Ovary (tissue), 3 donors: ENCODE measurements at regions not wholly inside any gene's neighbourhood (a gene's known extent, or its start where the extent isn't known, plus 50 kb on each side); places are given as distances from the start of the nearest gene placed in this dataset.

Experiments used
- POLR2A ChIP-seq: fragments of 450-650 bp; IDR thresholded peaks from one replicate; pipeline ENCODE4 v1.6.1; 2017; ENCODE audit warnings: antibody characterized with exemption, mild to moderate bottlenecking, moderate library complexity
- TF ChIP-seq, protein P1 (sequence below), 3 donors: fragments of 450-650 bp in 2 of 3; fragments of 200-600 bp in 1 of 3; IDR thresholded peaks; one replicate each; pipeline versions ENCODE4 v1.5.1 to v1.8.0; 2016 to 2022; ENCODE audit warnings: antibody characterized with exemption in 3 of 3, mild to moderate bottlenecking in 1 of 3
- donor health status: DM: no; HTN: no; CAD: no.

- no peak for TF ChIP-seq POLR2A
- TF ChIP-seq, protein P1, sequence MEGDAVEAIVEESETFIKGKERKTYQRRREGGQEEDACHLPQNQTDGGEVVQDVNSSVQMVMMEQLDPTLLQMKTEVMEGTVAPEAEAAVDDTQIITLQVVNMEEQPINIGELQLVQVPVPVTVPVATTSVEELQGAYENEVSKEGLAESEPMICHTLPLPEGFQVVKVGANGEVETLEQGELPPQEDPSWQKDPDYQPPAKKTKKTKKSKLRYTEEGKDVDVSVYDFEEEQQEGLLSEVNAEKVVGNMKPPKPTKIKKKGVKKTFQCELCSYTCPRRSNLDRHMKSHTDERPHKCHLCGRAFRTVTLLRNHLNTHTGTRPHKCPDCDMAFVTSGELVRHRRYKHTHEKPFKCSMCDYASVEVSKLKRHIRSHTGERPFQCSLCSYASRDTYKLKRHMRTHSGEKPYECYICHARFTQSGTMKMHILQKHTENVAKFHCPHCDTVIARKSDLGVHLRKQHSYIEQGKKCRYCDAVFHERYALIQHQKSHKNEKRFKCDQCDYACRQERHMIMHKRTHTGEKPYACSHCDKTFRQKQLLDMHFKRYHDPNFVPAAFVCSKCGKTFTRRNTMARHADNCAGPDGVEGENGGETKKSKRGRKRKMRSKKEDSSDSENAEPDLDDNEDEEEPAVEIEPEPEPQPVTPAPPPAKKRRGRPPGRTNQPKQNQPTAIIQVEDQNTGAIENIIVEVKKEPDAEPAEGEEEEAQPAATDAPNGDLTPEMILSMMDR (IDR thresholded peaks at IDR 0.05): no peak
Observed at GRCh38 chr1:199734186-199734585, 293.3 kb upstream of the NR5A2 start.
